C1 segment of cervical spinal cord (tissue), 14 donors: ENCODE measurements at regions not wholly inside any gene's neighbourhood (a gene's known extent, or its start where the extent isn't known, plus 50 kb on each side); places are given as distances from the start of the nearest gene placed in this dataset.
"Not testable (repeated sequence)": the region's sequence is repeated elsewhere in the genome, so short reads cannot be mapped to it uniquely, and the experiment has no call there.

Source experiments
- DNase-seq, 14 donors: peaks; one replicate each; lab custom pipeline; 2025; lab: John Stamatoyannopoulos, UW

GRCh38 chrX:76774912-76775311 is 347.4 kb downstream of the MAGEE1 start:
- not testable (repeated sequence) for DNase-seq

GRCh38 chrX:76796311-76796710 is 368.8 kb downstream of the MAGEE1 start:
- no peak for DNase-seq

- no peak for DNase-seq
These were observed 375.2 kb downstream of the MAGEE1 start for GRCh38 chrX:76802708-76803107.

GRCh38 chrX:76815754-76816153 is 388.2 kb downstream of the MAGEE1 start:
- no peak for DNase-seq

GRCh38 chrX:76817279-76817678 is 389.8 kb downstream of the MAGEE1 start:
- not testable (repeated sequence) for DNase-seq

GRCh38 chrX:76821276-76821675 is 393.8 kb downstream of the MAGEE1 start:
- no peak for DNase-seq

GRCh38 chrX:76827672-76828071 is 400.2 kb downstream of the MAGEE1 start:
- DNase-seq, result no peak

GRCh38 chrX:76840902-76841301 is 413.4 kb downstream of the MAGEE1 start:
- not testable (repeated sequence) for DNase-seq

- DNase-seq, result no peak
These were observed 423.3 kb downstream of the MAGEE1 start for GRCh38 chrX:76850851-76851250.

- DNase-seq, result no peak
These were observed 435.0 kb downstream of the MAGEE1 start for GRCh38 chrX:76862509-76862908.

GRCh38 chrX:76893930-76894329 is 466.4 kb downstream of the MAGEE1 start:
- DNase-seq, result no peak

- no peak for DNase-seq
These were observed 488.3 kb downstream of the MAGEE1 start for GRCh38 chrX:76915836-76916235.

- DNase-seq, result no peak
These were observed 490.5 kb downstream of the MAGEE1 start for GRCh38 chrX:76918033-76918432.

GRCh38 chrX:76919761-76920160 is 492.3 kb downstream of the MAGEE1 start:
- DNase-seq, result no peak

- no peak for DNase-seq
These were observed 493.1 kb downstream of the MAGEE1 start for GRCh38 chrX:76920607-76921006.

- DNase-seq, result no peak
These were observed 493.7 kb downstream of the MAGEE1 start for GRCh38 chrX:76921176-76921575.

GRCh38 chrX:76922100-76922499 is 494.6 kb downstream of the MAGEE1 start:
- no peak for DNase-seq

GRCh38 chrX:76924616-76925015 is 497.1 kb downstream of the MAGEE1 start:
- not testable (repeated sequence) for DNase-seq

- DNase-seq, result no peak
These were observed 504.0 kb downstream of the MAGEE1 start for GRCh38 chrX:76931518-76931917.

GRCh38 chrX:76957485-76957884 is 489.7 kb upstream of the FGF16 start:
- DNase-seq, result no peak

- DNase-seq, result no peak
These were observed 475.5 kb upstream of the FGF16 start for GRCh38 chrX:76971393-76972376.

- DNase-seq, result no peak
These were observed 469.7 kb upstream of the FGF16 start for GRCh38 chrX:76977452-76977851.

- DNase-seq, result no peak
These were observed 459.8 kb upstream of the FGF16 start for GRCh38 chrX:76987381-76987780.
